ENCODE measurements at regions not wholly inside any gene's neighbourhood (a gene's known extent, or its start where the extent isn't known, plus 50 kb on each side); places are given as distances from the start of the nearest gene placed in this dataset.
"Not testable (repeated sequence)": the region's sequence is repeated elsewhere in the genome, so short reads cannot be mapped to it uniquely, and the experiment has no call there.

DNA sequence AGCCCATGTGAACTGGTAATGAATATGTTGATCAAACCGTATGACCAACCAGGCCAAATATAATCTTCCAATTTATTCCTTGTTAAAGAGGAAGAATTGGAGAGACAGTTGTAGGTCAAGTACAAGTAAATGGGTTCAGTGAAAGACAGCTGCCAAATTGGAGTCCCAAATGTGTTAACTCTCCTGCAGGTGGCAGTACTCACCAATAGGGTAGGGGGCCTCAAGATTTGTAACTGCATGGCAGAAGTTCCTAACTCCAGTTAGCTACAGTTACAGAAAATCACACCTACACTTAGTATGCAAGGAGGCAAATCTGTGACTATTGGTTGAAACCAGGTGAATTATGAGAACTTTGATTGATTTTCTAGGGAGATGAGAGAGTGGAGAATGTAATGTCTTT, 278.0 kb downstream of the ZBBX start:
- DNase-seq = no peak

DNA sequence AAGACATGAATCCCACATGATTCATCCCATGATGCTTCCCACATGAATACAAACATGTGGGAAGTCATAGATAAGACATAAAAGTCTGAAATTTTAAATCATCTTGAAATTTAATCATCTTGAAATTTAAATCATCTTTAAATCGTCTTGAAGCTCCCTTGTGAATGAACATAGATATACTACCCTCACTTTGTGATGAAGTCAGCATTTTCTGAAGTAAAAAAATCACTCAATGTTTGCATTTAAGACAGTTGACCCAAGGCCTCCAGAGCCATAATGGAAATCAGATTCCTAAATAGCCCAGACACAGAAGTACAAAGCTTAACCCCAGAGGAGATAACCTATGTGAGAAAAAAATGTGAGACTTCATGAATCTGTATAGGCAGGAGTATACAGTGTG, 279.4 kb downstream of the ZBBX start:
- DNase-seq = no peak

DNA sequence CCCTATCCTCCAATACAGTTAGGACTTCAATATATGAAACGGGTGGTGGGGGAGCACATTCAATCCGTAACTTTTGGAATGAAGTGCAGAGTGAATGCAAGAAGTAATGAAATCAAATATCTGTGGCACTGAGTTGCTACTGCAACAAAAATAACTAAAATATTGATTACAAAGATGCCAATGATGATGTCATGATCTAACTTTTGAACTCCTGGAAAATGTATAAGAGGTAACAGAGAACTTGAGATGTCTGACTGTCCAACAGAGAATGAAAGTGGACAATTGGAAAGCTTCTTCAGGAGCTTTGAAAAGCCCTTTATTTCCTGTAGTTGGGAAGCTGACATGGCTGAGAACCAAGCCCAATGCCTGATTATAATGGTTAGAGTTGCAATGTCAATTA, 279.9 kb downstream of the ZBBX start:
- DNase-seq = no peak

GRCh38 chr3:167095976-167096375, 284.1 kb downstream of the ZBBX start:
- no peak for DNase-seq

- no peak for DNase-seq
These were observed 285.5 kb downstream of the ZBBX start for GRCh38 chr3:167094632-167095031.

GRCh38 chr3:167091226-167091625, 288.9 kb downstream of the ZBBX start:
- DNase-seq = no peak

DNA sequence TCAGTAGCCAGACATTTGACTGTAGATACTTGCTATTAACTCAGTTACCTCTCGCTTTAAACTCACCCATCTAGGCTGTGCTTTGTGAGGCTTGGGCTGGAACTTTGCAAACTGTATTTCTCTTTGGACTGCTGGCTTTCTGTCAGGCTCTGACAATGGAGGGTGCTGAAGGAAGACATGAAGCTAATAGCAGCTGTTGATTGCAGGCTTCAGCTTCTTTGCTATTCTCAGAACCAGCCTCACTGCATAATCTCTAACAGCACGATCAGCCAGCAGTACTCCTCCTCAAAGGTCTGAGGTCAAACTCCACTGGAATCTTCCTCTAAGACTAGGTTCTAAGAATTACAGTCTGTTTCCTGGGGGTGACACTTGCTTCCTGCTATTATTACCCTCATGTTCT, 295.6 kb downstream of the ZBBX start:
- DNase-seq = no peak

GRCh38 chr3:167078070-167078622, 302.0 kb downstream of the ZBBX start:
- no peak for DNase-seq

DNA sequence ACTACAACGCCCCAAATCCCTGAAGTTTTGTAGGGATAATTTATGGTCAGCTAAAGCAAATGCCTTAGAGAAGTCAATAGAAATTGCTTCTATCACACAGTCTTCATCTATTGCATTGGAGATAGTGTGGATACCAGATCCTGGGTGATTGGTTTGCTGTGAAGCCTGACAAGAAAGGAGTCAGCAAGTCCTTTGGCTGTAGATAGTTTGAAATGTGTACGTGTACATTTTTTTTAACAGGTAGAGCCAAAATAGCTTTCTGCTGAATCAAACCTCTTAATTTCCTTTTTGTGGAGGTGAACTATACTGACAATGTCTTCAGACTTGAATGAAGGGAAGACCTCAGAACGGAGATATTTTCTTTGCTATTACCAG, 312.3 kb downstream of the ZBBX start:
- DNase-seq = no peak

DNA sequence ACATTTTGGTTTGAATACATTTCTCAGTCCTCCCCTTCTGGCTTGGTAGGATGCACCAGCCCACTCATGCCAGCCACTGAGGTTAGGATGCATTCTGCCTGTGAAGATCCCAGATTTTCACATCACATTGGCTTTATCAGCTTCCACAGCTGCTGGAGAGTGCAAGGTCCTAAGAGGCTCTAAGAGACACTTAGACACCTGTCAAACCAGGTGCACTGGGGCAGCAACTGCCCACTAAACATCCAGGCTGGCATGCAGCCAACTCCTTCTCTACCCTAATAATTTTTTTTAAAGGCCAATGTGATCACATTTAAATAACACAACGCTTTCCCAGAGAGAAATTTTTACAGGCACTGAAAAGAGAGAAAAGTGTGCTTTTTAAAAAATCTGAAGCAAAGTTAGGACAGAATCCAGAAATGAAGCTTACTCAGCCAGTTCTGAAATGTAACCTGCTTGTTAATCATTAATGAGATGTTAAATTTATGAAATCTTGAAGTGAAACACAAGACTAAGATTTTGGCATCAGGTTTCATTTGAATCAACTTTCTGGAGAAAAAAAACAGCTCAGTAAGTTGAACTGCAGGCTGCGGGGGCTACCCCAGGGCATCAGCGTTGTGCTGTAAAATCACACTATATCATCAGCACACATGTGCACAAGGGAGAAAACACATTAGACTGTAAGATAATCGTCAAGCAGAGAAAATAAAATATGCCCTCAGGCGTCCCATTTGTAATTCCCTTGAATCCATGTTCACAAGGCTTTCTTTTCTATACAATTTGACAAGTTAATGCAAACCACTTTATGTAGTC, 312.9 kb downstream of the ZBBX start:
- DNase-seq = peak; percentile 82

DNA sequence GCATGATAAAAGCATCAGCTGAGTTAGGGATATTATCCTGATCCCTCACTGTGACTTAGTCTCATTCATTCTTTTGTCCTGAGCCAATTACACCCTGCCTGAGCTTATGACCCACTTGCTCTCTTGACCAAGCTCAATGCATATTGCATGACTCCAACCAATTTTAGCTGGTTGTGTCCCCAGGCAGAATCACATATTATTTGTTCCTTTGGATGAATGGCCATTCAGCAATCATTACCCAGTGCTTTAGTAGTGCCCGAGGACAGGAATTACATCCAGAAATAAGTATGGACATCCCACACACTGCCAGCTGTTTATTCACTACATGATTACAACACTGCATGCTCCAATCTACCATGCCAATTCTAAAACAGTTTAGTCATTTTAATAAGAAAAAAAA, 322.5 kb downstream of the ZBBX start:
- no peak for DNase-seq

DNA sequence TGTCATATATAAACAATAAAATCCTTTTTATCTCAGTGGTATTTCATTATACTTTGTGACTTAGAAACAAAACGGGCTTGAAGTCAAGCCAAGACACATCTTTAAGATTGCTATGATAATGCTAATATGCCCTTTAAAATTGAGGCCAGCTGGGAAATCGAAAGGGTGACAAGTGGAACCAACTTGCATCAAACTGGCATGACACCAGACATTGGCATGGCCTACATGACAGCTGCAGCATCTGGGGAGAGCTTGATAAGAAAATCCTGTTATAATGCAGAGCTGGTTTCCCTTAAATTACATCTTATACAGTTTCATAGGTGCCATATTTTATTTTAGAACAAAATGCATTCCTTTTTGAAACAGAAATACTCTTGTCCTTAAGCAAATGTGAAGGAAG, 325.2 kb downstream of the ZBBX start:
- DNase-seq = no peak

- DNase-seq = no peak
These were observed 328.7 kb downstream of the ZBBX start for GRCh38 chr3:167051421-167051820.

GRCh38 chr3:167033866-167034265, 346.2 kb downstream of the ZBBX start:
- DNase-seq = no peak

- peak; percentile 7 for DNase-seq
These were observed 347.7 kb downstream of the ZBBX start for GRCh38 chr3:167032267-167032876.

DNA sequence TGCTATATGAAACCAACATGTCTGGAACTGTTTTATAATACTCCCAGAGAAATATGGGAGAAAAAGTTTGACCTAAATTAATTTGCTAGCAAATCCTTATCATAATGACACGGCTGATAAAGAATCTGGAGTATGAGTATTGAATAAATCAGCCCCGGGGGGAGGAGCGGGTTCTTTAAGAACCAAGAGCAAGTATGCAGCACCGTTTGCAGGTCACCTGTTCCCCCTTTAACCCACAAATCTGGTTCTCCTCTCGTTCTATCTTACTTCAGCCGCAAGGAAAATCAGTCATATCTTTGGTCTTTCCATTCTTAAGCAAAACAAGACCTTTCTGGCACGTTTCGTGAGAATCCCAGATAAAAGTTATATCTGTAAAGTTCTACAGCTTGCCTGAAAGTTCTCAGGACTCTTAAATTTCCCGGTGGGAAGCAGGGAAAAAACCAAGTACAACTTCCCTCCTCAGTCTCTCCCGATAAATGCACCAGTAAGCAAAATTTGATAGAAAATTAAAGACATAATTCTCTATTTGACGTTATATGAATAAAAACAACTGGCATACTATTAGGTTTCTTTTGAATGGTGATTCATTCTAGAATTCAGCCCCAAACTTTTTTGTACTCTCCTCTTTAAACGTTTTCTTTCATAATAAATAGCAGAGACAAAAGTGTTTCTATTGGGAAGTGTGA, 348.6 kb downstream of the ZBBX start:
- DNase-seq = no peak

- no peak for DNase-seq
These were observed 349.9 kb downstream of the ZBBX start for GRCh38 chr3:167030082-167030725.

DNA sequence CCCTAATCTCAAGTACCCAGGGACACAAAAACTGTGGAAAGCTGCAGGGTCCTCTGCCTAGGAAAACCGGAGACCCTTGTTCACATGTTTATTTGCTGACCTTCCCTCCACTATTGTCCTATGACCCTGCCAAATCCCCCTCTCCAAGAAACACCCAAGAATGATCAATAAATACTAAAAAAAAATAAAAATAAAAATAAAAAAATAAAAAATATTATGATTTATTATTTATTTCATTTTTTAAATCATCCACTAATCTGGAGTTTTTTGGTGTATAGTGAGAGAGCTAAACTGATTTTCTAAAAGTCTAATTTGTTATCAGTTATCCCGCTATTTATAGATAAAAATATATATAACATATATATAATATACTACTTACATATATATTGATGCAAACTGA, 360.6 kb downstream of the ZBBX start:
- DNase-seq = not testable (repeated sequence)

DNA sequence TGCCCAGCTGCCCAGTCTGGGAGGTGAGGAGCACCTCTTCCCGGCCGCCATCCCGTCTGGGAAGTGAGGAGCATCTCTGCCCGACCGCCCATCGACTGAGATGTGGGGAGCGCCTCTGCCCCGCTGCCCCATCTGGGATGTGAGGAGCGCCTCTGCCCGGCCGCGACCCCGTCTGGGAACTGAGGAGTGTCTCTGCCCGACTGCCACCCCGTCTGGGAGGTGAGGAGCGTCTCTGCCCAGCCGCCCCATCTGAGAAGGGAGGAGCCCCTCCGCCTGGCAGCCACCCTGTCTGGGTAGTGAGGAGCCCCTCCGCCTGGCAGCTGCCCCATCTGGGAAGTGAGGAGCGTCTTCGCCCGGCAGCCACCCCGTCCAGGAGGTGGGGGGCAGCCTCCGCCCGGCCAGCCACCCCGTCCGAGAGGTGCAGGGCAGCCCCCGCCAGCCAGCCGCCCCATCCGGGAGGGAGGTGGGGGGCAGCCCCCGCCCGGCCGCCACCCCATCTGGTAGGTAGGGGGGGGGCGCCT, 361.4 kb downstream of the ZBBX start:
- not testable (repeated sequence) for DNase-seq

GRCh38 chr3:167012691-167013090, 367.4 kb downstream of the ZBBX start:
- DNase-seq = no peak

DNA sequence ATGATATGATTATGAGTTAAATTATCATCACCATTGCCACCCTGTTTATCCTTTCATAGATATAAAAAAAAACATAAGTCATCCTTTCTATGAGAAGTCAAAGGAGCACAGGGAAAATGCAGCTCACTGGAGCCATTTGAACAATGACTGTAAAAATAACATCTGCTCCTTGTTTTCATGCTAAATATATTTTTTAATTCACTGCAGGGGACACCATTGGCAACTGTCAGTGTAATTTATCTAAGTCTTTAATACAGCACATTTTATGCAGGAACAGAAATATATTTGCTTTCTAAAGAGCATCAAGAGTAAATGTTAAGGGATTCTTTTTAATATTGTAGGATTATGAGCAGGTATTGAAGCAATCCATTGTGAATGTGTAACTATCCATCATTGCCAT, 371.3 kb downstream of the ZBBX start:
- no peak for DNase-seq

DNA sequence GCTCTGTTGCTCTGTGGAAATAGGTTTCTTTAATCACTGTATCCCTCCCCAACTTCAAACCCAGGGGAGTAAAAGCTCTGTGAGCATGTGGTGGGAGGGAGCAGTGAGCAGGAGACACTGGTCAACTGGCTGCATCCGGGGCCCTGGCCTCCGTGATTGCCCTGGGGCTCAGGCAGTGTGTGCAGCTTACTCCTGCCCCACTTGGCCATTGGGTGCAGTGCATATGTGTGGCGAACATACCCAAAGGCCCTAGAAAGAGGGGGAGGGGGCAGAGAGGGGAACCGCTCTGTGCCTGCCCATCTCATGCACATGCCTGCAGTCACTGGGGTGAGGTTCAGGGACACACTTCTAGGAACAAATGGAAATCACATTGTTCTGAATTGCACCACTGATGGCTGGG, 378.7 kb downstream of the ZBBX start:
- DNase-seq = no peak

DNA sequence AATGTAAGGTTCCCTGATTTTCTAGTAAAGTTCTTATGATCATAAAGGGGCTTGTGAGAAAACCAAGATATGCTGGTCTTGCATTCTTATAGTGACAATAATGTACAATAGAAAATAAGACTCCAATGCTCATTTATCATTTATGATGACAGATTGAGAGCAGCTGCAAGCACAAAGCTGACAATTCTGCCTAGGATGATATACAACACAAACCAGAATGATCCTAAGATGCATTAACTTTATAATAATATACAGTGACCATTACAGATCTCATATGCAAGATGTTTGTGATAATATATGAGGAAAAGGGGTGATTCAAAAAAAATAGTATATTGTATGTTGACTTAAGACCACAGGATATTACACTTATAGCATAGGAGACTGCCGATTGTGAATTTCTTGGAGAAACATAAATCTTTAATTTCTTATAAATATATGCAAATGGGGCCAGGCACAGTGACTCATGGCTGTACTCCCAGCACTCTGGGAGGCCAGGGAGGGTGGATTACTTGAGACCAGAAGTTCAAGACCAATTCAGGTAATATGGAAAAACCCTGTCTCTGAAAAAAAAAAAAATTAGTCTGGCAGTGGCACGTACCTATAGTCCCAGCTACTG, 387.0 kb downstream of the ZBBX start:
- DNase-seq = no peak
